ENCODE measurements at regions not wholly inside any gene's neighbourhood (a gene's known extent, or its start where the extent isn't known, plus 50 kb on each side); places are given as distances from the start of the nearest gene placed in this dataset.

DNA sequence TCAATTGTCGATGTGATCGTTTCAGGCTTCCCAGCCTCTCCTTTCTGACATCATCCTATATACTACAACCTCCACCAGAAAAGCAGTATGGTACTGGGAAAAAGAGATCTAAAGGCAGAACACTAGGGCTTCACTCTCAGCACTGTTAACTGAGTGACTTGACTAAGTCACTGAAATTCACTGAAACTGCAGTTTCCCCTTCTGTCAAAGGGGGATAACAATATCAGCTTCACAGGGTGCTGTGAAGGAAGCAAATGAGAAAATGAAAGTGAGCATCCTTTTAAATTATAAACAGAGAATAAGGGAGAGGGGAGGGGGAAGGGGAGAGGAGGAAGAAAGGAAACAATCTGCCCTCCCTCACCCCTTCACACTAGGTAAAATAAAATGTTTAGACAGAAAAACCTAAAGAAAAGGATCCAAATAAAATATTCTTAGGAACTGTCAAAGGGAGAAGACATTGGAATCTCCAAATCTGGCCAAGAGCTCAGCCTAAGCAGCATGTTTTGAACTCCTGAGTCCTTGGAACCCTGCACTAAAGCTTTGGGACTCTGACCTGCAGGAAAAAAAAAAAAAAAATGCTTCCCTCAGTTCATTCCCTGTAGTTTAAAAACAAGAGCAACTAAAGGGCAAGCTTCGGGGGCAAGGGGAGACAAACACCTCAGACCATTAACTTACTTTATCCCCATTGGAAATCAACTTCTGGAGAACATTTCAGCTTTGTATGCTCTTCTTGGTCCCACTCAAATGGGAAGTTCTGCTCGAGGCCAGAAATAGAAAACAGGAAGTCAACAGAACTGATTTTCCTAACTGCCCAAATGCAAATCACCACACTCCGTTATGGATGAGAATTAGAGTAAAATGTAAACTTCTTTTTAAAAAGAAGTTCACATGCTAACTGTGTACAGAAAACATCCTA is 178.3 kb downstream of the DEPDC1B start:
- Histone ChIP-seq H3K4me3 (peak overlapping the region; percentile 78), H3K27ac (ENCODE audit: control insufficient read depth, insufficient read depth) (peak overlapping the region; percentile 96), H3K4me1 (ENCODE audit: control insufficient read depth, insufficient read depth, low read length) (peaks cover 35% of the 10 kb centered on the region), H3K9ac (ENCODE audit: control insufficient read depth, insufficient read depth, low read length) (peak overlapping the region; percentile 82), H3K9me3 (replicated peaks; ENCODE audit: control insufficient read depth, insufficient read depth, low read length) (peaks cover 7% of the 10 kb centered on the region; the same call in 1 of the 3 replicates), H2AFZ (ENCODE audit: control insufficient read depth, low read depth, low read length) (peak overlapping the region; percentile 54), H3K27me3 (replicated peaks in 1 of 2; ENCODE audit: control insufficient read depth in 2 of 2, insufficient read depth in 2 of 2, low read length in 1 of 2) (no peaks in the 10 kb centered on the region), H3K36me3 (ENCODE audit: control insufficient read depth in 2 of 2, insufficient read depth in 2 of 2, low read length in 1 of 2) (peaks cover 0 to 2% of the 10 kb centered on the region in 2 experiments; a peak in 1 of 4 replicates), H3K4me2 (ENCODE audit: control insufficient read depth, insufficient read depth) (peak overlapping the region; percentile 39), H3K79me2 (ENCODE audit: control insufficient read depth, insufficient read depth, low read length) (peaks cover 38% of the 10 kb centered on the region), H4K20me1 (ENCODE audit: control insufficient read depth, insufficient read depth) (no peaks in the 10 kb centered on the region)
- ChIA-PET CTCF (interaction anchor here (1.1 to 2.0 kb wide), 8 partner anchors 14 to 147 kb away, joined by 3 to 8 read pairs (median 4); no protein-coding TSS in a partner anchor), POLR2A (interaction anchor here (0.6 to 1.7 kb wide), 7 partner anchors 11 to 132 kb away, joined by 3 to 12 read pairs (median 4); no protein-coding TSS in a partner anchor), RAD21 (ENCODE audit: unreplicated experiment) (interaction anchor here (0.6 to 4.1 kb wide), 12 partner anchors 13 to 138 kb away, joined by 3 to 26 read pairs (median 6); no protein-coding TSS in a partner anchor), SMC1A (ENCODE audit: uncharacterized antibody, unreplicated experiment) (interaction anchor here (0.5 to 3.9 kb wide), 22 partner anchors 11 to 1347 kb away, joined by 3 to 30 read pairs (median 4); no protein-coding TSS in a partner anchor)
- intact Hi-C loops (cut with micrococcal nuclease; ENCODE audit: unreplicated experiment) (loop anchor here (5.0 kb wide), 1 partner anchor 66 kb away; no protein-coding TSS in a partner anchor), in situ Hi-C loops (cut with MboI) (no loop called here)
- 26% methylated on average over 5 of the region's 5 CpGs for WGBS (ENCODE audit: insufficient coverage, insufficient replicate concordance, low lambda C conversion rate, missing lambda C conversion rate)
- BruUV-seq (replicated peaks): TSS peak; percentile 92
- DNase-seq (ENCODE audit: low read depth, low spot score) (peak; percentile 56), FAIRE-seq (no peak), ATAC-seq (peak; percentile 76)
- 0 out of 4 replicates have a peak, but pooled peaks of 1 of the 2 experiments have one; percentile 36 for TF ChIP-seq BHLHE40 (IDR thresholded peaks at IDR 0.05; ENCODE audit: borderline replicate concordance in 1 of 2, low read depth in 2 of 2, low read length in 1 of 2)
- TF ChIP-seq SMC3 (IDR thresholded peaks at IDR 0.05; ENCODE audit: borderline replicate concordance, low read length): no peak
- TF ChIP-seq NRF1 (conservative IDR thresholded peaks at IDR 0.05; ENCODE audit: low read depth, low read length): no peak
- TF ChIP-seq RUNX3 (IDR thresholded peaks at IDR 0.05; ENCODE audit: low read length): peak; percentile 32; the same call in 1 of the 2 replicates
- no peak for TF ChIP-seq CBX3 (IDR thresholded peaks at IDR 0.05; ENCODE audit: borderline replicate concordance, low read depth)
- no peak for TF ChIP-seq KLF5 (IDR thresholded peaks at IDR 0.05; ENCODE audit: partially characterized antibody)
- TF ChIP-seq MEF2A (IDR thresholded peaks at IDR 0.05; ENCODE audit: insufficient read depth, low read depth, low read length): peak; percentile 94
- TF ChIP-seq MYB (IDR thresholded peaks at IDR 0.05; ENCODE audit: borderline replicate concordance, low read depth, low read length): peak; percentile 50; the same call in 1 of the 2 replicates
- no peak for TF ChIP-seq NR2C2 (IDR thresholded peaks at IDR 0.05; ENCODE audit: borderline replicate concordance, control insufficient read depth, insufficient read length, low read depth)
- TF ChIP-seq EED (IDR thresholded peaks at IDR 0.05; ENCODE audit: low read depth): no peak
- TF ChIP-seq CREM (IDR thresholded peaks at IDR 0.05; ENCODE audit: low read depth): peak; percentile 15; the same call in 1 of the 2 replicates
- TF ChIP-seq, protein P1, sequence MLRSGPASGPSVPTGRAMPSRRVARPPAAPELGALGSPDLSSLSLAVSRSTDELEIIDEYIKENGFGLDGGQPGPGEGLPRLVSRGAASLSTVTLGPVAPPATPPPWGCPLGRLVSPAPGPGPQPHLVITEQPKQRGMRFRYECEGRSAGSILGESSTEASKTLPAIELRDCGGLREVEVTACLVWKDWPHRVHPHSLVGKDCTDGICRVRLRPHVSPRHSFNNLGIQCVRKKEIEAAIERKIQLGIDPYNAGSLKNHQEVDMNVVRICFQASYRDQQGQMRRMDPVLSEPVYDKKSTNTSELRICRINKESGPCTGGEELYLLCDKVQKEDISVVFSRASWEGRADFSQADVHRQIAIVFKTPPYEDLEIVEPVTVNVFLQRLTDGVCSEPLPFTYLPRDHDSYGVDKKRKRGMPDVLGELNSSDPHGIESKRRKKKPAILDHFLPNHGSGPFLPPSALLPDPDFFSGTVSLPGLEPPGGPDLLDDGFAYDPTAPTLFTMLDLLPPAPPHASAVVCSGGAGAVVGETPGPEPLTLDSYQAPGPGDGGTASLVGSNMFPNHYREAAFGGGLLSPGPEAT (IDR thresholded peaks at IDR 0.05; ENCODE audit: low read depth): no peak
- 0 out of 4 replicates have a peak, but pooled peaks of 1 of the 2 experiments have one; percentile 33 for TF ChIP-seq CEBPB (IDR thresholded peaks at IDR 0.05; ENCODE audit: borderline replicate concordance in 1 of 2, low read depth in 2 of 2, low read length in 2 of 2)
- TF ChIP-seq PML (IDR thresholded peaks at IDR 0.05; ENCODE audit: low read length): 0 out of 2 replicates have a peak, but pooled peaks have one; percentile 51
- no peak for TF ChIP-seq MTA3 (IDR thresholded peaks at IDR 0.05; ENCODE audit: borderline replicate concordance, low read length)
- no peak for TF ChIP-seq NFXL1 (IDR thresholded peaks at IDR 0.05; ENCODE audit: borderline replicate concordance)
- TF ChIP-seq ZNF687 (IDR thresholded peaks at IDR 0.05): 0 out of 2 replicates have a peak, but pooled peaks have one; percentile 7
